Type B pancreatic cell (in vitro differentiated cells): ENCODE measurements at regions not wholly inside any gene's neighbourhood (a gene's known extent, or its start where the extent isn't known, plus 50 kb on each side); places are given as distances from the start of the nearest gene placed in this dataset.

Experiments
- DNase-seq: peaks from one replicate; pipeline ENCODE4 v3.0.0; 2021; ENCODE audit warnings: mixed read lengths; ENCODE audit not compliant: unreplicated experiment; ENCODE audit errors: extremely low spot score
- H3K27ac Mint-ChIP-seq: 2 replicates; pipeline ENCODE4 v1.8.0; 2021; ENCODE audit warnings: mild to moderate bottlenecking, mixed read lengths
- H3K27me3 Mint-ChIP-seq: 2 replicates; pipeline ENCODE4 v1.8.0; 2021; ENCODE audit warnings: mixed read lengths
- H3K36me3 Mint-ChIP-seq: 2 replicates; pipeline ENCODE4 v1.8.0; 2021; ENCODE audit warnings: mixed read lengths
- H3K4me1 Mint-ChIP-seq: one replicate; pipeline ENCODE4 v1.8.0; 2021; ENCODE audit warnings: mixed read lengths; ENCODE audit not compliant: unreplicated experiment
- H3K4me3 Mint-ChIP-seq: 2 replicates; pipeline ENCODE4 v1.8.0; 2021; ENCODE audit warnings: mild to moderate bottlenecking, mixed read lengths
- H3K9me3 Mint-ChIP-seq: 2 replicates; pipeline ENCODE4 v1.8.0; 2021; ENCODE audit warnings: mixed read lengths
- CTCF ChIP-seq: fragments of 200-600 bp; sonication (generic); conservative IDR thresholded peaks from 2 replicates; pipeline ENCODE4 v1.5.0; 2021; ENCODE audit warnings: antibody characterized with exemption, mild to moderate bottlenecking

GRCh38 chr14:97506626-97507025 is 709.4 kb downstream of the VRK1 start:
- H3K4me1 Mint-ChIP-seq: no peaks in the 10 kb centered on the region
- no peak overlapping the region for H3K27ac Mint-ChIP-seq
- H3K4me3 Mint-ChIP-seq: no peak overlapping the region
- TF ChIP-seq CTCF: no peak
- H3K27me3 Mint-ChIP-seq: peaks cover 3% of the 10 kb centered on the region
- peaks cover 12% of the 10 kb centered on the region for H3K9me3 Mint-ChIP-seq
- DNase-seq: no peak
- H3K36me3 Mint-ChIP-seq: no peaks in the 10 kb centered on the region

- H3K27me3 Mint-ChIP-seq: peaks cover 9% of the 10 kb centered on the region
- no peaks in the 10 kb centered on the region for H3K9me3 Mint-ChIP-seq
- H3K36me3 Mint-ChIP-seq: no peaks in the 10 kb centered on the region
- DNase-seq: no peak
- no peak for TF ChIP-seq CTCF
- H3K27ac Mint-ChIP-seq: no peak overlapping the region
- no peak overlapping the region for H3K4me3 Mint-ChIP-seq
- no peaks in the 10 kb centered on the region for H3K4me1 Mint-ChIP-seq
These were observed 716.7 kb downstream of the VRK1 start for GRCh38 chr14:97513891-97514290.

GRCh38 chr14:97517566-97518234 is 720.5 kb downstream of the VRK1 start:
- TF ChIP-seq CTCF: no peak
- Mint-ChIP-seq H3K4me1 (no peaks in the 10 kb centered on the region), H3K9me3 (no peaks in the 10 kb centered on the region), H3K27ac (no peak overlapping the region), H3K4me3 (no peak overlapping the region), H3K27me3 (peaks cover 5% of the 10 kb centered on the region), H3K36me3 (no peaks in the 10 kb centered on the region)
- DNase-seq: no peak

- peak overlapping the region; percentile 95 for H3K27ac Mint-ChIP-seq
- peak overlapping the region; percentile 48 for H3K4me3 Mint-ChIP-seq
- no peak for TF ChIP-seq CTCF
- peaks cover 11% of the 10 kb centered on the region for H3K4me1 Mint-ChIP-seq
- H3K36me3 Mint-ChIP-seq: no peaks in the 10 kb centered on the region
- no peak for DNase-seq
- peaks cover 9% of the 10 kb centered on the region for H3K9me3 Mint-ChIP-seq
- peaks cover 18% of the 10 kb centered on the region for H3K27me3 Mint-ChIP-seq
These were observed 726.8 kb downstream of the VRK1 start for GRCh38 chr14:97523936-97524335.

GRCh38 chr14:97524589-97525319 is 727.6 kb downstream of the VRK1 start:
- no peak for DNase-seq
- H3K4me1 Mint-ChIP-seq: peaks cover 11% of the 10 kb centered on the region
- TF ChIP-seq CTCF: no peak
- H3K36me3 Mint-ChIP-seq: no peaks in the 10 kb centered on the region
- H3K9me3 Mint-ChIP-seq: peaks cover 9% of the 10 kb centered on the region
- peaks cover 18% of the 10 kb centered on the region for H3K27me3 Mint-ChIP-seq
- H3K4me3 Mint-ChIP-seq: no peak overlapping the region
- H3K27ac Mint-ChIP-seq: peak overlapping the region; percentile 95
